Retina (tissue), 1 donor: ENCODE measurements at regions not wholly inside any gene's neighbourhood (a gene's known extent, or its start where the extent isn't known, plus 50 kb on each side); places are given as distances from the start of the nearest gene placed in this dataset.

Experiments used
- DNase-seq: peaks from one replicate; pipeline ENCODE4 v3.0.0-alpha.2; 2016

DNA sequence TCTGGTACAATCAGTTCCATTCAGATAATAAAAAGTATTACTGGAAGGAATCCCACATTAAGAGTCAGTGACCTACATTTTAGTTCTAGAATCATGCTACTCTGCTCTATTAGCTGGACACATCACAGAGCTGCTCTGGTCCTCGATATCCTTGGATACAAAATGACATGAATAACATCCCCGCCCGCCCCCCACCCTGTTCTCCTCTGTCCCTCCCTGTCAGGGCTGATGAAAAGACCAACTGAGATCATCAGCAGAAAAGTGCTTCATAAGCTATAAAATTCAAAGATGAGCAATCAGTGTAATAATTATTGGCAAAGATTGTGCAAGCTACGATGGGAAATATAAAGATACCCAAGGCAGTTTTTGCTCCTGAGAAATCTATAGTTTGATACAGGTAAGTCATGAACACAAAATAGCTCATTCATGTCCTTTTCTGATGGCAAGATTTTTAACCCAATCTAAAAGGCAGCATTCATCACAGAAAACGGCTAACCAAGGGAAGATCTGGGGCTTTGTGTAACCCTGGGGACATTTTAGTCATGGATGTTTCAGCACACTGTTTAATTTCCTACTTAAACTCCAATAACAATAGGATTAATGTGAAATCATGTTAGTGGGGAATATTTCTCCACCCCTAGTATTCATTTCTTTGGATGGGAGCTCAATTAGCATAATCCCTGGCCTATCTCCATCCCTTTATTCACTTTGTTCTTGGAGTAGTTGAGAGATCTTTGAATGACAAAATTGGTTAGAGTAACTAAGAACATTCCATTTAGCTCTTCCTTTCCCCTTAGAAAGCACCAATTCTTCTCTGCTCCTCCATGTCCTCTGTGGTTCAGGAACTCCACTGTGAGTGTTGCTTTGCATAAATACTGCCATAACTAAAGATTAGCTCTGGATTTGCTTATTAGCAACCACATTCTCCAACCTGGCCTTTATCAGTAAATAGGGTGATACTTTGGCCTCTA lies 459.4 kb upstream of the GRIA1 start:
- DNase-seq: no peak

DNA sequence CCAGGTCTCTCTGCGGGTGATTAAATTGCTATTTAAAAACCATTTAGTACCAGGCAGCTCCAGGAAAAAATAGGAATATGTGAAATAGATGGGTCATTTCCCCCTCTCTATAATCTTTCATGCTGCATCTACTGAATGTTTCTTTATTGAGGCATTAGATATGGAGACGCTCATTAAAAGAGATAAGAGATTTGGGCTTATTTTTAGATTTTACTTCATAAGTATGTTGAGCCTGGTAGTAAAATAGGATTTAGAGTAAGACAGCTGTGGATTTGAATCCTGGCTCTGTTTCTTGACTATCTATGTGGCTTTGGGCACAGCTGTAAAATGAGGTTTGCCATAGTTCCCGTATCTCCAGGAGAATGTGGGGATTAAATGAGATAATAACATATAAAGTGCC lies 451.0 kb upstream of the GRIA1 start:
- DNase-seq: no peak

DNA sequence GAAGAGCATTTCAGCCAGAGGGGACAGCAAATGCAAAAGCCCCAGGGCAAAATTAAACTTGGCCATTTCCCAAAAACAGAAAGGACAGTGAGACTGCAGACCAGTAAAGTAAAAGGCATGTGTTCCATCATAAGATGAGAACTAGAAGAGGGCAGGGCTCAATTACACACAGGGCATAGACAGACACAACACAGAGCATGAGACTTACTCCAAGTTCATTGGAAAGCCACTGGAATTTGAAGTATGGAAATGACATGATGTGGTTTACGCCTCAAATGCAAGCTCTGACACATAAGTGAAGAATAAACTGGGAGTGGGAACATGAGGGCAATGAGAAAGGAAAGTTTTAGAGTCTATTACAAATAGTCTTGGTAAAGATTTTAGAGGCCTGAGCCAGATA lies 446.6 kb upstream of the GRIA1 start:
- DNase-seq: no peak

DNA sequence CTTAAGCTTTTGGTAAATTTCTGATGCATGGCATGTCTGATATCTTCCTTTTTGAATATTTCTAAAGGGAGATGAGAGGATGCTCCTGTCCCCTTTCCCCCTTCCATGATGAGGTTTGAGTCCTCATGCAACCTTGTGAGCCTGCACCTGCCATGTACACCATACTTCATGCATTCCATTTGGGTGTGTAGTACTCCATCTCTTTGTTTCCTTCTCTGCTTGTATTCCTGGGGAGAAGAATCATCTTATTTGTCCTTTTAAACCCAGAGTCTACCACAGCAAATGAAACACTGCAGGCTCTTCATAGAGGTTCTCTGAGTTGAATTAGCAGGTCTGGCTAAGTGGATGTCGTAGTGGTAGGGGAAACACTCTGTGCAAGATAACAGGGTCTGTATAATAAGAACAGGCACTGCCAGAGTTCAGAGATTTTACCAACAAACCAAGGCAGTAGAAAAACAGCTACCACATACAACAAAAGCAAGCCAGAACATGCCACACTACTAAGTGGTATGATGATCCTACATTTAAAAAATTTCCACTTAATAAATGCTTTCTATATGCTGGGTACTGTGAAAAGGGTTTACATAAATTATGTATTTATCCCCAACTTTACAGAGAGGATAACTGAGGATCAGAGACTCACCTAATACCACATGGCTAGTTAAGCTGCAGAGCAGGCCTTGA lies 439.8 kb upstream of the GRIA1 start:
- no peak for DNase-seq

DNA sequence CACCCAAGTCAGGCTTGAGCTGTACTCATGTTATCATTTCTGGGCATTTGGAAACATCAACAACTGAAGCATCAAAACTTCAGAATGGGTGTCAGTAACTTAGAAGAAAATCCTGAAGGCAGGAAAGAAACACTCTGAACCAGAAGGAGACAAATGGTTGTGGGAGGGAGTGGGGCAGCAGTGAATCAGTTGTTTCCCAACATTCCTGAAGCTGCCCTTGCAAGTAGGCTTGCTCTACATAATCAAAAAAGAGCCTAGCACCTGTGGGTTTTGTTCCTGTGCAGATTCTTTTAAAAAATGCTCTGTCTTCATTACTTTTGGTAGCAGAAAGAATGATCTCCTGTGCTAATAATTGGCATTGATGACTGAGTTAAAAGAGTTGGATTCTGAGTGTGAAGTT lies 424.2 kb upstream of the GRIA1 start:
- DNase-seq: no peak

DNA sequence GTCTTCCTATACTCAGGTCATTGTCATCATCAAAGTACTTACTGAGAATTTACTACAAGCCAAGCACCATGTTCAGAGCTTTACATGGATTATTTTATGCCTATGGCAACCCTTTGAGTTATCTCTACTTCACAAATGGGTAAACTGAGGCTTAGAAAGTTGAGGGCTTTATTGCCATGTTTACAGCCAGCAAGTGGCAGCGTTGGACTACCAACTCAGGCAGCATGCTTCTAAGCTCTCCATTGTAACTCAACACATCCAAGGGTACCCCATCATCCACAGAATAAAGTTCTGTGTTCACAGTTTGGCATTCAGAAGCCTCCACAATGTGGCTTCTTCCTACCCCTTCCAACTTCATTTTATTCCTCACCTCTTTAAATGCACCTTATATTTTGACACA lies 422.6 kb upstream of the GRIA1 start:
- no peak for DNase-seq

DNA sequence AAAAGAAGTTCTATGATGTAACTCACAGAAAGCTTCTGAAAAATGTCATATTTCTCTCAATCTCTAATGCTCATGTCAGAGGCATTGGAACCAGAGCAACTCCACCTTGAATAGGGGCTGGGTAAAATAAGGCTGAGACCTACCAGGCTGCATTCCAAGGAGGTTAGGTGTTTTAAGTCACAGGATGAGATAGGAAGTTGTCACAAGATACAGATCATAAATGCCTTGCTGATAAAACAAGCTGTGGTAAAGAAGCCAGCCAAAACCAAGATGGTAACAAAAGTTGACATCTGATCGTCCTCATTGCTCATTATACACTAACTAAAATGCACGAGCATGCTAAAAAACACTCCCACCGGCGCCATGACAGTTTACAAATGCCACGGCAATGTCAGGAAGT lies 411.1 kb upstream of the GRIA1 start:
- DNase-seq: no peak

DNA sequence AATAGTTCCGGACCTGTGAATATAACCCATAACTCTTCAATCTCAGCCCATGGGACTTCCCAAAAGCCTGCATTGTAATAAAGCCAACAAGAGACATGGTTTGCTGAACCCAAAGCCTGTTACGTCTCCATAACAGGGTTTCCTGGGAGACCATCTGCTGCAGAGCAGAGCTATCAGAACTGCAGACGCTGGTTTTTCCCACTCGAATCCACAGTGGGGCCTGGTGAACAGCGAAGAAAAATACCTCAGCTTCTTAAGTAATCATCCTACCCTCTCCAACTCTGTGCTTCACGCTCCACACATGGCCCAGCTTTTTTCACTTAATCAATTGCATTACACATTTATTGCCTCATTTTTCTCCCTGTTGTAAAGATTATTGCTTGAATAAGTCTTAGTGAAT lies 409.5 kb upstream of the GRIA1 start:
- DNase-seq: no peak

DNA sequence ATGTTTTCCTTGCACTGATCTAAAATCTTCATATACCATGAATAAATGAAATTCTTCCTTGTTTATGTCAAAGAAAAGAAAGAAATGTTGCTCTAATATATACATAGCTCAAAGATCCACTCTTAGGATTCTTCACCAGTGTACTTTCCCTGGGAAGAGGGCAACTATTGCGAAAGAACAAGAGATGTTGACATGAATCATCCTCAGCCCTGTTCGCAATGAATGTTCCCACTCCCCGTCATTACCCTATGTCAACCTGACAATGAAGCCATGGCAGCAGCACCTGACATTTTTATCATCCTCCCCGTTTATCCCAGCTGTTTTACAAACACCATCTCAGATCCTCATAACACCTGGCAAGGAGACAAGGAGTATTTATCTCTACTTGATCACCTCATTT lies 409.1 kb upstream of the GRIA1 start:
- DNase-seq: no peak

DNA sequence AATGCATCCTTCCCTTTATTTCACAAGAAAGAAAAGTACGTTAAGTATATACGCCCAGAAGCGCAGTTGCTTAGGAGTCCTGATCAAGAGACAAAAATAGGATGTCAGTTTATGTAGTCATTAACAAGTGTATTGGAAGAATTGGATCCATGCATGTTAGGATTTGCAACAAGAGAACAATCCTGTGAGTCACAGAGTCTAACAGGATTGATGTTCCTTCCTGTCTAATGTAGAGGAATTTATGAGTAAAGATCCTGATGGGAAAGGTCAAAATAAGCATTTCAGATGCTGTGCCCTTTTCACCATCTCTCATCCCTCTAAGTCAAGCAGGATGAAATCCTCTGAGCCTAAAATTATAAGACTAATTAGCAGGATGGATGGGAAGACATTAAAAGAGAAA lies 406.0 kb upstream of the GRIA1 start:
- no peak for DNase-seq

DNA sequence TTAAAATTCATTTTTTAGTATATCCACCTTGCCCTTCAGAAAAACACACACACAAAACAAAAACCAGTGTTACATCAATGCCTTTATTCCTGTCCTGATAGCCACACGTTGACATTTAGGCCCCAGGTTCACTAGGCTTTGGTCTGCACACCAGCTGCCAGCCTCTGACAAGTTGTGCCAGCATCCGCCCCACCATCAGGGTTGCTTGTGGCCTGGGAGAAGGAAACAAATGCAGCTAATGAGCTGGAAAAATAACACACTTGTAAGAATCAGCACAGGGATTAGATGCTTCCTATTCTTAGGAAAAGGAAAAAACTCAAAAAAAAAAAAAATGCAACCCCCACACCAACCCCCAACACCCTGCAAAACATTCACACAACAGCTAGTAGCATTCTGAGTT lies 404.0 kb upstream of the GRIA1 start:
- peak; percentile 39 for DNase-seq

DNA sequence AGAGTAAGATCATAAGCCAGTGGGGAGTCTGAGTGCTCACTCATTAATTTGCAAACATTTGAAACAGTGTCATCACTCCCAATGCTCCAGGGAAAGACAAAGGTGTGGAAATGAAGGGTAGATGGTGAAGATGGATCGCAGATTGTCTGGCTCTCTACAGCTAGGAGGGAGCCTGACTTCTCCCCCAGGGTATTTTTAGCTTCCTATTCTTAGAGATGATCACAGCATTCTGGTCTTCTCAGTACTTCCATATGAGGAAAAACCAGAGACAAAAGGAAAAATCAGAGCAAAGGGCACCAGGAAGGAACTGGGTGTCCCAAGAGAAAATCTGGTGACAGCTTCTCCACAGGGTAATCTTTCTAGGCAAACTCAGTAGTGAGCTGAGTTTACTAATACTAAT lies 401.9 kb upstream of the GRIA1 start:
- no peak for DNase-seq

DNA sequence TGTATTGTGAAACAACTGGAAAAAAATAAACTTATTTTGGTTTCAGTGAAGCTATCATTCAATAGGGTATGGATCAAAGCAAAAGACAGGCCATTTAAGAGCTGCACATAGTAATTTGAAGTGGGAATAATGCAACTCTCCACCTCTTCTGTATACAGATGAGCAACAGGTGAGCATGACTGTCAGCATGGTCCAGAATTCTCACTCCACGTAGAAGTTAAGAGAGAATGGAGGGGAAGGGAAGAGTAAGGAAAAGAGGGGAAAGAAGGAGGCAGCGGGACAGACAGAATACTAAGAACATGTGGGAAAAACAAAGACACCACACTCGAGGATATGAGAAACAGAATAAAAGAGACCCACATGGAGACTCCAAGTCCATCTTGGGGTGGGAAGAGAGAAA lies 396.1 kb upstream of the GRIA1 start:
- DNase-seq: no peak

DNA sequence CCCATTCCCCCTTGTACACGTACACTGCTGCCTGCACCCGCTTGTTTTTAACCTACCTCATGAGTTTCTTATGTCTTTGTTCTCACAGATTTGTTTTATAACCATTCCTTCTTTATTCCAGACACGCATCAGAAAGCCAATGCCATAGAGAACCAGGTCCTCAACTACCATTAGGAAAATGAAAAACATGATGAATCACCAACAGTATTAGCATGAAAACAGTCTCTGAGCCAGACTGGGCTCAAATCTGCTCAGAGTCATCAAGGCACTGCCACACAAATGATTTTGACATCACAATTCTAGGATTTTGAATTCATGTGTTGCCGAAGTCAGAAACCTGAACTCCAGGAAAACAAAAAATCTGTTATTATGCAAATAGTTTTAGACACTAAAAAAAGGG lies 394.1 kb upstream of the GRIA1 start:
- no peak for DNase-seq

DNA sequence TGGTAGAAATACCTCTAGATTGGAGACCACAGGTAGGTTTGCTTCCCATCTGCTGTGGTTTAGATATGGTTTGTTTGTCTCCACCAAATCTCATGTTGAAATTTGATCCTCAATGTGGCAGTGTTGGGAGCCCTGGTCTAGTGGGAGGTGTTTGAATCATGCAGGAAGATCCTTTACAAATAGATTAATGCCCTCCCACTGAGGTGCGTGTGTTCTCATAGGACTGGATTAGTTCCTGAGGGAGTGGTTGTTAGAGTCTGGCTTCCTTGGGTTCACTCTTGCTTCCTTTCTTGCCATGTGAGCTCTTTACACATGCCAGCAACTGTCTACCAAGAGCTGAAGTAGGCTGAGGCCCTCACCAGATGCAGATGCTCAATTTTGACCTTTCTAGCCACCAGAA lies 391.1 kb upstream of the GRIA1 start:
- DNase-seq: no peak

DNA sequence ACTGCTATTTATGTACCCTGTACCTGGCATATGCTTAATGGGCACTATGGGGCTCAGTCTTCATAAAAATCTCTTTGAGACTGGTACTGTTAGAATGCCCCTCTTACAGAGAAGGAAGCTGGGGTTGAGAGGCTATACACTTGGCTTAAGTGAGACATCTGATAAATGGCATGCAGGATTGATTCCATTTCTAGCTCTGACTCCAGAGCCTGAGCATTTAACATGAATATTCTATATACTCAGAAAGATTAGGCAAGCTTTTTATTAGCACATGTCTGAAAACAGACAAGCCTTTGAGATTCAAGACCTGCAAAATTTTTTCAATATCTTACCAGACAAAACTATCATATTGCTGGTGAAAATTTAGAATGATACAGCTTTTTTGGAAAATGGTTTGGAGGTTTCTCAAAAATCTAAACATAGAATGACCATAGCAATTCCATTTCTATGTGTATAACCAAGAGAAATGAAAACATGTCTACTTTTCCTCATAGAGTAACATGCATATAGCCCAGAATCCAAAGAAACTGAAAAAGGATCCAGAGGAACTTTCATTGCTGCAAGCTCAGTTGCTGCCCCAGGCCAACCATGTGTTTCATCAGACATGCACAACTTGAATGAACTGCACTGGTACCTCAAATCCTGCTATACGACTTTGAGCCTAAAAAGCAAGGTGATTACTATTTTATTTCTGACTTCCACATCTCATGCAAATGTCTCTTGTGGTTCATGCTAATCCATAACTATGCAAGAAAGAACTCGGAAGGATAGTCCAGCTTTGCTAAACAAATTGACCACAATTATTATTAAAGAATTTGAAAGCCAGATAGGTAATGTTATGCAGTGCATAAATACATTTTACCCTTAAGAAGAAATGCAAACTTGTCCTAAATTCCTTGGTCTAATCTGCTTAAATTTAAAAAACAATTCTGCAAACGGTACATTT lies 389.0 kb upstream of the GRIA1 start:
- DNase-seq: no peak

DNA sequence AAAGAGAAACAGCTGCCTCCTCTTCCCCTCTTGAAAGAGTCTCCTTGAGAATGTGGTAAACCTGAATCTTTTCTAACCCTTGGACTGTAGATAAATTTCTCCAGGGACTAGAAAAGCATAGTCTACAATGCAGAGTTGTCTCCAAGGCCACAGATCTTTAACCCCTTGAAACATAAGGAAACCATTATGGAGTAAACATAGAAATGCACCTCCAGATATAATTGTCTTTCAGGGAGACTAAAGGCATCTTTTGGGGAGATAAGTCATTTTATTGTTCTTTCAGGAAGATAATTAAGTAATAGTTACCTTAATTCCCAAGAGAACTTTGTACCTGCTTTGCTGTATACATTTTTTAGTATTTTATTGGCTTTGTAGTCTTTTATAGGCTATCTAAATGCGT lies 373.6 kb upstream of the GRIA1 start:
- DNase-seq: no peak

DNA sequence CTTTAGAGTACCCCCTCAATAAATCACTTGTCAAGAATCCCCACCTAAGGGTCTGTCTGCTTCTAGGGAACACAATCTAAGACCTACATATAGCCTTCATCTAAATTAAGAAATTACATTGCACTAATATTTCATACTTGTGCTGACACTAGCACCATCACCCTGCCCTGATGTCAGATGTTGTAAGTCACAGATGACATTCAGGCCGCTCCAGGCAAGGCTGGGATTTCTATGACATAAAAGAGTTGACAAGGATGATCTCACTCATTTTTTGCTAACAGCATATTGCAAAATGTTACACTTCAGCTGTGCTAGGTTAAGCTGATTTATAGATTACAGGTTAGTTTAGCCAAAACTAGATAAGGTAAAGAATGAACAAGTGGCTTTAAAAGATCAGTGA lies 372.5 kb upstream of the GRIA1 start:
- no peak for DNase-seq

DNA sequence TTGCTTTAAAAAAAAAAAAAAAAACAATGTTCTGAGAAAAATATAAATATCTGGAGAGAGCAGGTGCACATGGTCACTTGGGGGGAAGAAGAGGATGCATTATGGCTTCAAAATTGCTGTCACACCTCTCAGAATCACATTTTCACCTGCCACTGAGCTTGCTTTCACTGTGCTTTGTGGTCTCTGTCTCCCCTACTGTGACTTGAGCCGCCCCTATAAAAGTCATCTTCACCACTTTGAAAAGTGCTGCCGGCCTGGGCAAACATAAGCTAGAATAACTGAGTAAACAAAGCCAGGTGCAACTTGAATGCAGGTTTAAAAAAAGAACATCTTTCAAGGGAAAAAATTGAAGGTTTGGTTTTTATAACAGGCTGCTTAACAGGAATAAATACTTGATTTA lies 368.1 kb upstream of the GRIA1 start:
- DNase-seq: no peak

DNA sequence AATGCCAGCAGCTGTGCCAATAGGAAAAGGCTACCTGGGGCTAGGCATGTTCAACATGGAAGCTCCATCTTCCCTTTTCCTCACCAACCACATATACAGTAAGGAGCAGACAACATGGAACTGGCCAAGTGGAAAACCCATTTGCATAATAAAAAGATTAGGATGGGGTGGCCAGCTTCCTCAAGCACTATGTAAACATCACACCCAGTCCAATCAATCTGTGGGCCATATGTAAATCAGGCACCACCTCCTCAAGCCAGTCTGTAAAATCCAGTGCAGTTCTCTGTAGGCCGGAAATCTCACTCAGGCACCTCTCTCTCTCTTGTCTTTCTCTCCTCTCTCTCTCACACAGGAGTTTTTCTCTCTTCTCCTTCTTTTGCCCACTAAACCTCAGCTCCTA lies 360.2 kb upstream of the GRIA1 start:
- DNase-seq: no peak

DNA sequence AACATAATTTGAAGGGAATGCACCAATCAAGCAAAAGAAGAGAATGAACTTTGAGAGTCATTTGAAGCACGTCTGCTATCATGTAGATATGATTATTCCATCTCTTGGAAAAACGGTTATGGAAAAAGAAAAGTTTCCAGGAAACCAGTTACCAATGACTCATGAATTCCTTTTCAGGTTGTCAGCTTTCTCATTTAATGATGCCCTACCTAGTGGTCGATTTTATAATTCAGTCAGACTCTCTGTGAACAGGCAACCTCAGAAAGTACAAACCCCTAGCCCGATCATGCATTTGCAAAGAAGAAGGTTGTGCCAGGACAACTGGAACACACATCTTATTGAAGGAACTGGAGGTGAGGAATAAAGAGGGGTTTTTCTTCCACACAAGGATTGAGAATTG lies 355.1 kb upstream of the GRIA1 start:
- DNase-seq: no peak

DNA sequence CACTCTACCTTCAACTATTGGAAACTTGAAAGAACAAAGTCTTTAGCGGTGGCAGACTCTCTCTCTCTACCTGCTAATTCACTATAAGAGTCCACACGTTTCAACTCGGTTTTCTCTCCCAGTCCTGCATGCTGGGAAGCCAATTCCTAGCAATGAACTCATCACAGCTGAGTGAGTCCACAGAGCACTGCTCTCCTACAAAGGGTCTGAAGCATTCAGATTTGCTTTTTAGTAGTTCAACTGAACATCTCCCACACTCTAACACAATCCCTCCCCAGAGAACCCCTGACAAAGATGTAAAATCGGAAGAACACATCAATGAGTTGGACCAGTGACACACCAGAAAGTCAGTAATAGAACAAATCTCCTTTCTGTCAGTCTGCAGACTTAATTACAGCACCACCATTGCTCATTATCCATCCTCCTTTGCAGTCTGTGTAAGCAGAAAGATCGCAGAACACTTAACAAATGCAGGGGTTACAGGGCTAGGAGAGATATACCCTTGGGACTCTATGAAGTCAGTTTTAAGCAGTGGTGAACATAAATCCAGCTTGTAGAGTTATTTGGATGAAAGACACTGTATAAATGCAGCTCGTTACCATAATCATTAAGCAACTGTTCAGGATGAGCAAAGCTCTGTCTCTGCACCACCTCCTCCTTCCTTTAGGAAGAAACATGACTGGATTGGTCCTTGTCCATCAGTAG lies 353.4 kb upstream of the GRIA1 start:
- DNase-seq: no peak
